Hepatocyte (in vitro differentiated cells): ENCODE measurements at regions not wholly inside any gene's neighbourhood (a gene's known extent, or its start where the extent isn't known, plus 50 kb on each side); places are given as distances from the start of the nearest gene placed in this dataset.

Experiments
- DNase-seq: peaks from one replicate; pipeline ENCODE4 v3.0.0-alpha.2; 2016; ENCODE audit warnings: low spot score
- H2AFZ ChIP-seq: fragments of 200-600 bp; sonication (generic); 2 replicates; pipeline ENCODE4 v1.6.0; 2016; ENCODE audit warnings: antibody characterized with exemption, mild to moderate bottlenecking
- H3K27ac ChIP-seq: fragments of 200-600 bp; sonication (generic); 2 replicates; pipeline ENCODE4 v1.5.1; 2016; ENCODE audit warnings: mild to moderate bottlenecking
- H3K27me3 ChIP-seq: fragments of 200-600 bp; sonication (generic); 2 replicates; pipeline ENCODE4 v1.6.1; 2016
- H3K36me3 ChIP-seq: fragments of 200-600 bp; sonication (generic); replicated peaks from 2 replicates; pipeline ENCODE4 v1.5.1; 2016; ENCODE audit warnings: low read depth; ENCODE audit not compliant: insufficient read depth
- H3K4me1 ChIP-seq: fragments of 200-600 bp; sonication (generic); 2 replicates; pipeline ENCODE4 v1.5.1; 2016; ENCODE audit warnings: mild to moderate bottlenecking, moderate library complexity; ENCODE audit not compliant: insufficient read depth
- H3K4me2 ChIP-seq: fragments of 200-600 bp; sonication (generic); 2 replicates; pipeline ENCODE4 v1.6.0; 2016
- H3K4me3 ChIP-seq: fragments of 200-600 bp; sonication (generic); 2 replicates; pipeline ENCODE4 v1.5.1; 2016; ENCODE audit warnings: mild to moderate bottlenecking
- H3K79me2 ChIP-seq: fragments of 200-600 bp; sonication (generic); 2 replicates; pipeline ENCODE4 v1.6.0; 2017; ENCODE audit warnings: mild to moderate bottlenecking
- H3K9me2 ChIP-seq: fragments of 200-600 bp; sonication (generic); replicated peaks from 2 replicates; pipeline ENCODE4 v1.6.0; 2017; ENCODE audit warnings: mild to moderate bottlenecking; ENCODE audit not compliant: insufficient read depth
- H3K9me3 ChIP-seq: fragments of 200-600 bp; sonication (generic); 2 replicates; pipeline ENCODE4 v1.5.1; 2016; ENCODE audit warnings: low read depth, mild to moderate bottlenecking
- H4K20me1 ChIP-seq: fragments of 200-600 bp; sonication (generic); 2 replicates; pipeline ENCODE4 v1.6.0; 2016; ENCODE audit warnings: mild to moderate bottlenecking; ENCODE audit not compliant: insufficient read depth, poor library complexity, severe bottlenecking
- CTCF ChIP-seq: fragments of 200-600 bp; sonication (generic); IDR thresholded peaks from 2 replicates; pipeline ENCODE4 v1.5.1; 2016; ENCODE audit warnings: antibody characterized with exemption, mild to moderate bottlenecking; ENCODE audit not compliant: poor library complexity
- EZH2 ChIP-seq: fragments of 200-600 bp; sonication (generic); IDR thresholded peaks from 2 replicates; pipeline ENCODE4 v1.6.1; 2016; ENCODE audit warnings: antibody characterized with exemption, mild to moderate bottlenecking, borderline replicate concordance
- EZH2phosphoT487 ChIP-seq: fragments of 200-600 bp; sonication (generic); IDR thresholded peaks from one replicate; pipeline ENCODE4 v1.6.1; 2018; ENCODE audit warnings: antibody characterized with exemption, mild to moderate bottlenecking, low read depth, moderate library complexity; ENCODE audit not compliant: unreplicated experiment, severe bottlenecking
- WGBS: methylation state at CpG from one replicate; pipeline ENCODE4 v1.1.6; 2016; ENCODE audit warnings: low lambda C conversion rate; ENCODE audit errors: missing lambda C conversion rate; 5-methylcytosine and 5-hydroxymethylcytosine counted together

GRCh38 chr2:160702754-160703153 is 209.1 kb upstream of the RBMS1 start:
- Histone ChIP-seq H3K4me2 (no peak overlapping the region), H3K27ac (no peak overlapping the region), H3K79me2 (no peaks in the 10 kb centered on the region), H3K27me3 (no peaks in the 10 kb centered on the region), H2AFZ (no peak overlapping the region), H3K9me2 (no peaks in the 10 kb centered on the region), H3K4me1 (no peaks in the 10 kb centered on the region), H3K4me3 (no peak overlapping the region), H4K20me1 (no peaks in the 10 kb centered on the region), H3K9me3 (no peaks in the 10 kb centered on the region), H3K36me3 (no peaks in the 10 kb centered on the region)
- no peak for DNase-seq
- TF ChIP-seq EZH2phosphoT487 (no peak), CTCF (no peak), EZH2 (no peak)
- WGBS: 83% methylated on average over 1 of the region's 1 CpG

GRCh38 chr2:160703648-160704585 is 210.3 kb upstream of the RBMS1 start:
- TF ChIP-seq EZH2 (no peak), EZH2phosphoT487 (no peak), CTCF (no peak)
- no peak overlapping the region for H3K4me2 ChIP-seq

GRCh38 chr2:160715428-160715827 is 221.8 kb upstream of the RBMS1 start:
- Histone ChIP-seq H3K27me3 (no peaks in the 10 kb centered on the region), H3K4me1 (no peaks in the 10 kb centered on the region), H3K27ac (no peak overlapping the region), H2AFZ (no peak overlapping the region), H3K9me3 (no peaks in the 10 kb centered on the region), H3K9me2 (no peaks in the 10 kb centered on the region), H3K4me3 (no peak overlapping the region), H3K79me2 (no peaks in the 10 kb centered on the region), H4K20me1 (no peaks in the 10 kb centered on the region), H3K36me3 (no peaks in the 10 kb centered on the region), H3K4me2 (no peak overlapping the region)
- no peak for TF ChIP-seq EZH2phosphoT487
- no peak for TF ChIP-seq EZH2
- no peak for TF ChIP-seq CTCF
- 97% methylated on average over 2 of the region's 2 CpGs for WGBS
- no peak for DNase-seq

More at GRCh38 chr2:160703648-160704585, 210.3 kb upstream of the RBMS1 start:
- no peak overlapping the region for H3K27ac ChIP-seq
- H3K4me3 ChIP-seq: no peak overlapping the region
- no peaks in the 10 kb centered on the region for H3K4me1 ChIP-seq
- H3K79me2 ChIP-seq: no peaks in the 10 kb centered on the region
- DNase-seq: no peak
- H3K9me3 ChIP-seq: no peaks in the 10 kb centered on the region
- no peaks in the 10 kb centered on the region for H3K36me3 ChIP-seq
- H2AFZ ChIP-seq: no peak overlapping the region
- H3K27me3 ChIP-seq: no peaks in the 10 kb centered on the region
- H3K9me2 ChIP-seq: no peaks in the 10 kb centered on the region
- WGBS: 37% methylated on average over 8 of the region's 8 CpGs
- no peaks in the 10 kb centered on the region for H4K20me1 ChIP-seq
